OCI-LY3 (cell line): ENCODE measurements at regions not wholly inside any gene's neighbourhood (a gene's known extent, or its start where the extent isn't known, plus 50 kb on each side); places are given as distances from the start of the nearest gene placed in this dataset.

Experiments
- CTCF ChIP-seq: fragments of 200-600, 300-600 bp; sonication (generic); IDR thresholded peaks from 2 replicates; pipeline ENCODE4 v1.5.1; 2014; ENCODE audit warnings: antibody characterized with exemption, low read length, low read depth
- EZH2phosphoT487 ChIP-seq: fragments of 200-600 bp; shearing (Covaris generic); IDR thresholded peaks from 2 replicates; pipeline ENCODE4 v1.6.1; 2018; ENCODE audit warnings: antibody characterized with exemption, mixed run types, low read depth

- no peak for TF ChIP-seq CTCF
- no peak for TF ChIP-seq EZH2phosphoT487
Observed at GRCh38 chr11:86175191-86175590, 69.4 kb upstream of the EED start.
